ENCODE measurements at regions not wholly inside any gene's neighbourhood (a gene's known extent, or its start where the extent isn't known, plus 50 kb on each side); places are given as distances from the start of the nearest gene placed in this dataset.

GRCh38 chr10:2728087-2728486, 339.3 kb upstream of the PFKP start:
- no peak for DNase-seq (ENCODE audit: low spot score)

- no peak for DNase-seq (ENCODE audit: low spot score)
Observed at GRCh38 chr10:2716596-2716995, 350.8 kb upstream of the PFKP start.

- no peak for DNase-seq (ENCODE audit: low spot score)
Observed at GRCh38 chr10:2714597-2714996, 352.8 kb upstream of the PFKP start.

- no peak for DNase-seq (ENCODE audit: low spot score)
Observed at GRCh38 chr10:2703953-2704352, 363.4 kb upstream of the PFKP start.

- DNase-seq (ENCODE audit: low spot score): no peak
Observed at GRCh38 chr10:2701802-2702201, 365.5 kb upstream of the PFKP start.

- DNase-seq (ENCODE audit: low spot score): no peak
Observed at GRCh38 chr10:2700626-2701305, 366.6 kb upstream of the PFKP start.

GRCh38 chr10:2688958-2689357, 378.4 kb upstream of the PFKP start:
- DNase-seq (ENCODE audit: low spot score): no peak

- no peak for DNase-seq (ENCODE audit: low spot score)
Observed at GRCh38 chr10:2686691-2687090, 380.7 kb upstream of the PFKP start.

GRCh38 chr10:2682491-2682890, 384.9 kb upstream of the PFKP start:
- no peak for DNase-seq (ENCODE audit: low spot score)

GRCh38 chr10:2681891-2682290, 385.5 kb upstream of the PFKP start:
- no peak for DNase-seq (ENCODE audit: low spot score)

- no peak for DNase-seq (ENCODE audit: low spot score)
Observed at GRCh38 chr10:2680821-2681220, 386.5 kb upstream of the PFKP start.

GRCh38 chr10:2679646-2680045, 387.7 kb upstream of the PFKP start:
- no peak for DNase-seq (ENCODE audit: low spot score)

GRCh38 chr10:2676455-2676854, 390.9 kb upstream of the PFKP start:
- no peak for DNase-seq (ENCODE audit: low spot score)

GRCh38 chr10:2674451-2674850, 392.9 kb upstream of the PFKP start:
- no peak for DNase-seq (ENCODE audit: low spot score)

- no peak for DNase-seq (ENCODE audit: low spot score)
Observed at GRCh38 chr10:2670864-2671263, 396.5 kb upstream of the PFKP start.

- DNase-seq (ENCODE audit: low spot score): no peak
Observed at GRCh38 chr10:2665772-2666171, 401.6 kb upstream of the PFKP start.

- DNase-seq (ENCODE audit: low spot score): no peak
Observed at GRCh38 chr10:2660276-2660675, 407.1 kb upstream of the PFKP start.

GRCh38 chr10:2659660-2660209, 407.6 kb upstream of the PFKP start:
- DNase-seq (ENCODE audit: low spot score): no peak

- DNase-seq (ENCODE audit: low spot score): no peak
Observed at GRCh38 chr10:2658780-2659179, 408.6 kb upstream of the PFKP start.

- DNase-seq (ENCODE audit: low spot score): no peak
Observed at GRCh38 chr10:2650328-2650727, 417.0 kb upstream of the PFKP start.

GRCh38 chr10:2641028-2641427, 426.3 kb upstream of the PFKP start:
- no peak for DNase-seq (ENCODE audit: low spot score)

- no peak for DNase-seq (ENCODE audit: low spot score)
Observed at GRCh38 chr10:2633630-2634029, 433.7 kb upstream of the PFKP start.

- DNase-seq (ENCODE audit: low spot score): no peak
Observed at GRCh38 chr10:2631557-2632205, 435.7 kb upstream of the PFKP start.

- no peak for DNase-seq (ENCODE audit: low spot score)
Observed at GRCh38 chr10:2628705-2629104, 438.6 kb upstream of the PFKP start.

Measured in activated CD4-positive, alpha-beta T cell treated with anti-CD3 and anti-CD28 coated beads, Interleukin-2, Interleukin-4, amounts not matched to agents 100 ng/mL and 50 ng/mL, durations not matched to agents 16 hours and 8 hours (primary cell).